IMR-90 (cell line): ENCODE measurements at regions not wholly inside any gene's neighbourhood (a gene's known extent, or its start where the extent isn't known, plus 50 kb on each side); places are given as distances from the start of the nearest gene placed in this dataset.

Experiments
- ATAC-seq: fragments of 200-7000 bp; cut with Tn5 transposase; 2 replicates; pipeline ENCODE4 v1.9.1; 2020; ENCODE audit warnings: low read depth, mild to moderate bottlenecking, moderate library complexity
- BruUV-seq: library from RNA; stranded (reverse); fragments of 400-500 nt; replicated peaks from 2 replicates; lab custom pipeline; 2021; lab: Mats Ljungman, UMichigan
- CTCF ChIA-PET: fragments of 300-600 bp; formaldehyde crosslinking; extraction: SDS; loops from one replicate; lab custom pipeline; 2021; ENCODE audit warnings: antibody characterized with exemption; lab: Yijun Ruan, JAX
- POLR2A ChIA-PET: fragments of 300-600 bp; sonication (Branson Sonifier 250); formaldehyde crosslinking; loops from one replicate; lab custom pipeline; 2022; ENCODE audit warnings: antibody characterized with exemption; ENCODE audit not compliant: unreplicated experiment; lab: Charles Lee
- DNase-seq: peaks from one replicate; pipeline ENCODE4 v3.0.0; 2013
- H2AFZ ChIP-seq: replicated peaks from 2 replicates; pipeline ENCODE3; 2013; ENCODE audit warnings: low read length, mild to moderate bottlenecking; ENCODE audit not compliant: poor library complexity
- H2AK5ac ChIP-seq: 2 replicates; pipeline ENCODE4 v1.6.1; 2013; ENCODE audit warnings: low read depth, low read length, inconsistent platforms
- H2AK9ac ChIP-seq: replicated peaks from 2 replicates; pipeline ENCODE3; 2013; ENCODE audit warnings: mild to moderate bottlenecking, low read depth, low read length, moderate library complexity; ENCODE audit not compliant: poor library complexity
- H2BK120ac ChIP-seq: 2 replicates; pipeline ENCODE4 v1.6.1; 2013; ENCODE audit warnings: low read depth, low read length, inconsistent platforms
- H2BK15ac ChIP-seq: 3 replicates; pipeline ENCODE4 v1.6.1; 2013; ENCODE audit warnings: low read depth, low read length, inconsistent platforms
- H2BK20ac ChIP-seq: 2 replicates; pipeline ENCODE4 v1.6.1; 2013; ENCODE audit warnings: low read depth, mild to moderate bottlenecking, inconsistent platforms, low read length, moderate library complexity
- H2BK5ac ChIP-seq: 2 replicates; pipeline ENCODE4 v1.6.1; 2013; ENCODE audit warnings: mild to moderate bottlenecking, low read depth, low read length, inconsistent platforms; ENCODE audit not compliant: poor library complexity, severe bottlenecking
- H3K14ac ChIP-seq: replicated peaks from 2 replicates; pipeline ENCODE4 v1.6.1; 2013; ENCODE audit warnings: low read depth, low read length, inconsistent platforms
- H3K18ac ChIP-seq: 2 replicates; pipeline ENCODE4 v1.6.1; 2013; ENCODE audit warnings: low read depth, low read length, control low read depth
- H3K23ac ChIP-seq: 2 replicates; pipeline ENCODE4 v1.6.1; 2013; ENCODE audit warnings: low read depth, low read length, inconsistent platforms
- H3K27ac ChIP-seq: 2 replicates; pipeline ENCODE4 v1.5.1; 2013; ENCODE audit warnings: mild to moderate bottlenecking, control low read depth, low read length; ENCODE audit not compliant: insufficient read depth
- H3K27me3 ChIP-seq: 2 replicates; pipeline ENCODE4 v1.6.1; 2013; ENCODE audit warnings: low read length; ENCODE audit not compliant: control insufficient read depth, insufficient read depth
- H3K36me3 ChIP-seq: 2 replicates; pipeline ENCODE4 v1.6.1; 2013; ENCODE audit warnings: low read length, mixed read lengths; ENCODE audit not compliant: control insufficient read depth, insufficient read depth
- H3K4ac ChIP-seq: 2 replicates; pipeline ENCODE4 v1.6.1; 2013; ENCODE audit warnings: low read depth, low read length, inconsistent platforms
- H3K4me1 ChIP-seq: 2 replicates; pipeline ENCODE4 v1.6.1; 2013; ENCODE audit warnings: low read length, mixed read lengths; ENCODE audit not compliant: control insufficient read depth, insufficient read depth
- H3K4me2 ChIP-seq: 2 replicates; pipeline ENCODE4 v1.6.1; 2013; ENCODE audit warnings: low read depth, mild to moderate bottlenecking, control low read depth, low read length, moderate library complexity
- H3K4me3 ChIP-seq: 2 replicates; pipeline ENCODE4 v1.5.1; 2013; ENCODE audit warnings: low read depth, mild to moderate bottlenecking, control low read depth, low read length, moderate library complexity; ENCODE audit not compliant: insufficient read depth
- H3K56ac ChIP-seq: 2 replicates; pipeline ENCODE4 v1.6.1; 2013; ENCODE audit warnings: low read length, inconsistent platforms; ENCODE audit not compliant: insufficient read depth; ENCODE audit errors: extremely low read depth
- H3K79me1 ChIP-seq, 2 experiments: 2 replicates each; pipeline ENCODE4 v1.6.1; 2013; ENCODE audit warnings: low read length in 2 of 2, inconsistent platforms in 1 of 2, low read depth in 1 of 2
- H3K9ac ChIP-seq: 2 replicates; pipeline ENCODE4 v1.6.1; 2013; ENCODE audit warnings: low read depth, low read length, control low read depth
- H3K9me1 ChIP-seq: 2 replicates; pipeline ENCODE4 v1.6.1; 2013; ENCODE audit warnings: low read length, inconsistent platforms; ENCODE audit not compliant: insufficient read depth
- H3K9me3 ChIP-seq: 2 replicates; pipeline ENCODE4 v1.6.1; 2013; ENCODE audit warnings: low read length; ENCODE audit not compliant: control insufficient read depth, insufficient read depth
- H4K20me1 ChIP-seq: 2 replicates; pipeline ENCODE4 v1.6.1; 2013; ENCODE audit warnings: low read length, inconsistent platforms; ENCODE audit not compliant: insufficient read depth
- H4K5ac ChIP-seq: 2 replicates; pipeline ENCODE4 v1.6.1; 2013; ENCODE audit warnings: mild to moderate bottlenecking, low read depth, low read length, control low read depth
- H4K8ac ChIP-seq, 2 experiments: 2 replicates each; pipeline ENCODE4 v1.6.1; 2013; ENCODE audit warnings: low read depth in 2 of 2, low read length in 2 of 2, control low read depth in 1 of 2, inconsistent platforms in 1 of 2
- H4K91ac ChIP-seq: 2 replicates; pipeline ENCODE4 v1.6.1; 2013; ENCODE audit warnings: low read depth, low read length, inconsistent platforms; ENCODE audit not compliant: insufficient read depth
- BHLHE40 ChIP-seq: fragments of 150-350 bp; IDR thresholded peaks from 2 replicates; pipeline ENCODE4 v1.6.1; 2016; ENCODE audit warnings: mild to moderate bottlenecking, low read depth, low read length
- CTCF ChIP-seq: conservative IDR thresholded peaks from 2 replicates; pipeline ENCODE4 v1.5.1; 2012; ENCODE audit warnings: mild to moderate bottlenecking, low read depth, low read length, improper control_type of control experiment
- ELK1 ChIP-seq: fragments of 150-350 bp; IDR thresholded peaks from 2 replicates; pipeline ENCODE4 v1.6.1; 2016; ENCODE audit warnings: low read depth, mild to moderate bottlenecking, low read length, moderate library complexity, borderline replicate concordance
- MAFK ChIP-seq: IDR thresholded peaks from 2 replicates; pipeline ENCODE4 v1.6.1; 2012; ENCODE audit warnings: low read depth, low read length, improper control_type of control experiment
- NFE2L2 ChIP-seq: fragments of 150-350 bp; IDR thresholded peaks from 2 replicates; pipeline ENCODE4 v1.6.1; 2016; ENCODE audit warnings: low read depth, mild to moderate bottlenecking, low read length
- RFX5 ChIP-seq: IDR thresholded peaks from 2 replicates; pipeline ENCODE4 v1.8.0; 2012; ENCODE audit warnings: low read depth, mild to moderate bottlenecking, low read length, moderate library complexity
- WGBS, 2 experiments: methylation state at CpG; one replicate each; pipeline versions ENCODE4 v1.1.5 to v1.1.7; 2013; ENCODE audit warnings: missing lambda C conversion rate in 2 of 2; ENCODE audit not compliant: insufficient read length in 1 of 2; ENCODE audit errors: extremely low coverage in 2 of 2; 5-methylcytosine and 5-hydroxymethylcytosine counted together
- dilution Hi-C: fragments of 300-500 bp; cut with HindIII; formaldehyde crosslinking; loops from one replicate; pipeline ENCODE4 v1.14.3; 2018; ENCODE audit warnings: low sequenced_read_pairs; ENCODE audit not compliant: unreplicated experiment
- in situ Hi-C: fragments of 300-500 bp; cut with MboI; formaldehyde crosslinking; loops from 3 replicates; pipeline ENCODE4 v1.14.3; 2019; ENCODE audit warnings: low sequenced_read_pairs, inconsistent platforms, mixed read lengths
- intact Hi-C: fragments of 100-400 bp; cut with micrococcal nuclease; formaldehyde crosslinking; loops from 2 replicates; pipeline ENCODE4 v1.10.0; 2022

GRCh38 chr20:20939006-20939405 is 167.2 kb downstream of the LINC00237 start:
- Histone ChIP-seq H4K5ac (no peak overlapping the region), H3K4me1 (no peaks in the 10 kb centered on the region), H4K20me1 (no peaks in the 10 kb centered on the region), H4K8ac (no peak overlapping the region), H3K14ac (no peak overlapping the region), H2BK15ac (no peak overlapping the region), H3K27me3 (no peaks in the 10 kb centered on the region), H3K9me3 (peaks cover 16% of the 10 kb centered on the region), H3K4ac (no peak overlapping the region), H2AK9ac (no peak overlapping the region), H3K36me3 (no peaks in the 10 kb centered on the region), H3K4me3 (no peak overlapping the region), H3K23ac (no peak overlapping the region), H4K91ac (no peak overlapping the region), H3K79me1 (no peaks in the 10 kb centered on the region), H2BK5ac (no peak overlapping the region), H3K56ac (no peak overlapping the region), H2BK120ac (no peak overlapping the region), H2AK5ac (no peak overlapping the region), H2BK20ac (no peak overlapping the region), H3K27ac (no peak overlapping the region), H2AFZ (no peak overlapping the region), H3K9me1 (no peaks in the 10 kb centered on the region), H3K4me2 (no peak overlapping the region), H3K9ac (no peak overlapping the region), H3K18ac (no peak overlapping the region)
- TF ChIP-seq NFE2L2 = no peak
- TF ChIP-seq BHLHE40 = no peak
- no peak for TF ChIP-seq RFX5
- no peak for TF ChIP-seq ELK1
- no peak for TF ChIP-seq CTCF
- TF ChIP-seq MAFK = no peak
- ChIA-PET CTCF (no interaction called here), POLR2A (no interaction called here)
- DNase-seq = no peak
- intact Hi-C loops (no loop called here), dilution Hi-C loops (no loop called here), in situ Hi-C loops (no loop called here)
- no TSS peak for BruUV-seq
- no peak for ATAC-seq
- no CpG with 5 or more reads among the region's 3 CpGs for WGBS, 2 experiments
